Frontal cortex (tissue), 3 donors: ENCODE measurements at regions not wholly inside any gene's neighbourhood (a gene's known extent, or its start where the extent isn't known, plus 50 kb on each side); places are given as distances from the start of the nearest gene placed in this dataset.
"Not testable (repeated sequence)": the region's sequence is repeated elsewhere in the genome, so short reads cannot be mapped to it uniquely, and the experiment has no call there.

Experiments
- DNase-seq, 2 donors: peaks; one replicate each; pipeline ENCODE4 v3.0.0; 2012; ENCODE audit warnings: low spot score in 2 of 2
- FAIRE-seq: peaks from 2 replicates; lab custom pipeline; 2012; peaks lifted over from hg19 to GRCh38; lab: Jason Lieb, UNC
- donor health status: control.
- donor health status: control.
- donor health status: control.

GRCh38 chr4:132596186-132596585 is 552.9 kb upstream of the PCDH10 start:
- DNase-seq = no peak
- FAIRE-seq = no peak

DNA sequence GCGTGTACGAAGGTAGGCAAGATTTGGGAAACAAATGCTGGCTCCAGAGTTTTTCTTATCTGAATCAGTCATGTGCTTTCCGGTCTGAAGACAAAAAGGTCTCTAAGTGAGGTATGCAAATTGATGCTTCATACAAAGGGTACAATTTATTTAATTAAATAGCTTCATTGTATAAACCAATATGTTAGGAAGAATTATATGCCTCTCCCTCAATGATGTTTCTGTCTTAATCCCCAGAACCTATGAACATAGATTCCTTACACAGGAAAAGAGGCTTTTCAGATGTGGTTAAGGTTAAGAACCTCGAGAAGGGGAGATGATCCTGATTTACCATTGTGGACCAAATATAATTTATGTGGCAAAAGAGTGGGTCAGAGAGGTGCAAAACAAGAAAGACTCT is 543.5 kb upstream of the PCDH10 start:
- FAIRE-seq (no peak), DNase-seq (no peak)

DNA sequence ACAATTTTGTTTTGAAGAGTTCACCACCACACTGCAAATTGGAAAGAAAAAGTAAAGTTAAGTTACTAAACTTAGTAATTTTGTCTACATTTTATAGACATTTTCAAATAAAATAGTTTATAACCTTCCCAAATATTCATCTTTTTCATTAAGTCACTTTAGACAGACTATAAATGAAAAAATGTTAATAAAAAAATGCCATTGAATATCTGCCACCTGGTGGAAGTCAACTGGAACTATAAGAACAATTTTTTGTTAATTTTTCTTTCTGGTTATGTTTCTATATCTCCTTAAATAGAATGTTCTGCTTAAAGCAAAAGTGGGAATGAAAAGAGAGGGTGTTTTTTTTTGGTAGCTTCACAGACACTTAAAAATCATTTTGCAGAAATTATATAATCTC is 534.4 kb upstream of the PCDH10 start:
- peak; percentile 69 for FAIRE-seq
- no peak for DNase-seq

DNA sequence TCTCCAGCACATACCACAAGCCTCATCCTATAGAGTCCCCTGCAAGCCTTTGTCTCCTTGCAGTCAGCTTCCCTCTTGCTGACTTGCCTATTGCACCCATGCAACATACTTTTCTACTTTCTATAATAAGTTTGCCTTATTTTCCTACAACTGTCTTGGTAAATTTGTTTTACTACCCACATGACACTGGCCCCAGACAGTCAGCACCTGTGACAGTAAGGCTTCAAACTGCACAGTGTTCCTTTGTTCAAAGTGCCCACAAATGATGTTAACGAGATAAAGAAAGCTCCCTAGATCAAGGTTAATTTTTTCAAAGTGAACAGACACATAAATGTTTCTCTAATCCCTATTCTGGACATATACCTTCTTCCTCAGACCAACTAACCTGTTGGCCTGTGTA is 529.1 kb upstream of the PCDH10 start:
- DNase-seq (no peak), FAIRE-seq (no peak)

GRCh38 chr4:132642016-132642817 is 506.9 kb upstream of the PCDH10 start:
- peak; percentile 69 for FAIRE-seq
- DNase-seq = peak; percentile 9 to 19

- no peak for DNase-seq
- FAIRE-seq = no peak
Measured at GRCh38 chr4:132646186-132646585, 502.9 kb upstream of the PCDH10 start.

GRCh38 chr4:132651196-132651595 is 497.9 kb upstream of the PCDH10 start:
- FAIRE-seq (no peak), DNase-seq (no peak)

DNA sequence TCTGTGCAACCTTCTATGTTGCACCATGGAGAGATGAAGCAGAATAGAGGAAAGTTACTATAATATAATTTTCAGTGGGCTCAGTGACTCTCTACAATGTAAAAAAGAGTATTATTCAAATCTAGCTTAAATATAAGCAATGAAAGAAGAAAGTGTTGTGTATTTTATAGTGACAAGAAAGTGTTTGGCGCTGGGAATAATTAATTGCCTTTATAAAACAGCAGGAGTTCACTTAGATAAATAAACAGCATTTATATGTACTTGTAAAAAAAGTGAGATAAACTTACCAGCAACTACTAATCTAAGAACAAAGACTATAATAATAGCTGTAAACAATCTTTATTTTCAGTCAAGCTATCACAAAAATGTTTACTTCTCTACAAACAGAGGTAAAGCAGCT is 488.9 kb upstream of the PCDH10 start:
- FAIRE-seq (no peak), DNase-seq (no peak)

DNA sequence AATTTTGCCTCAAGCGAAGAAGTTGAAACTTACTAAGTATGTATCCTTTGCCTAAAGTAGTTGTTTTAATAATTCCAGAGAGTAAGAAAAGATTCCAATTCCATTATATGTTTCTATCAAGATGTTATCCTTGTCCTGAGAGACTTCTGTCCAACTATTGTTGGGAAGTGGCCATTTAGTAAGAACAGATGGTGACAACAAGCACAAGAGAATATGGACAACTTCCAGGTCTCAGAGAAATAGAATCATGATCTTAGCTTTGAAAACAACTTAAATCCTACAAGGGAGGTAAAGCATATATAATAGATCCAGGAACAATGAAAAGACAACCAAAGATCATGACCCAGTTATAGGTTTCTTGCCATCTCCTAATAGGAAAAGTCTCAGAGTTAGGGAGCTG is 486.6 kb upstream of the PCDH10 start:
- DNase-seq (no peak), FAIRE-seq (no peak)

- DNase-seq = no peak
- FAIRE-seq = no peak
Measured at GRCh38 chr4:132669786-132670185, 479.3 kb upstream of the PCDH10 start.

DNA sequence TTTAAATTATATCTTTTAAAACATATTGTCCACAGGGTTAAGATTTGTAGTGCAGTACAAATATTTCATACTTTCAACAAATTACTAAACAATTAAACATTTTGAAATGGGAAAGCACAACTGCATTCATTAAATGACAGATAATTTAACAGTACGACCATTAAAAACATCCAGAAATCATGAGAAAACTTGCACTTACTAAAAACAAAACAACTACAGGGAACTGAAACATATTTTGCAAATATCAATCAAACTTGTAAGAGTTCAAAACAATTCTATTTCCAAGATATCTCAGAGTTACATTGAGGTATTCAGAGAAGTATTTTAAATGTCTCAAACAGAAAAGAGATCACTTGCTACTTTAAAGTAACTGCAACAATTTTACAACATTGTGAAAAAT is 478.5 kb upstream of the PCDH10 start:
- DNase-seq (no peak), FAIRE-seq (no peak)

DNA sequence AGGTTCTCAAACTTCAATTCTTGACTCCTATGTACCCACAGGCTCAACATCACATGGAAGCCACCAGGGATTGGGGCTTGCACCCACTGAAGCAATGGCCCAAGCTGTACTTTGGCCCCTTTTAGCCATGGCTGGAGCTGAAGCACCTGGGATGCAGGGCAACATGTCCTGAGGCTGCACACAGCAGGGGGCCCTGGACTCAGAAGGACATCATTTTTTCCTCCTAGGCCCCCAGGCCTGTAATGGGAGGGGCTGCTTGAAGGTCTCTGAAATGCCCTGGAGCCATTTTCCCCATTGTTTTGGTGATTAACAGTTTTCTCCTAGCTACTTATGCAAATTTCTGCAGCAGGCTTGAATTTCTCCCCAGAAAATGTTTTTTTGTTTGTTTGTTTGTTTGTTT is 465.1 kb upstream of the PCDH10 start:
- FAIRE-seq = no peak
- DNase-seq = no peak

DNA sequence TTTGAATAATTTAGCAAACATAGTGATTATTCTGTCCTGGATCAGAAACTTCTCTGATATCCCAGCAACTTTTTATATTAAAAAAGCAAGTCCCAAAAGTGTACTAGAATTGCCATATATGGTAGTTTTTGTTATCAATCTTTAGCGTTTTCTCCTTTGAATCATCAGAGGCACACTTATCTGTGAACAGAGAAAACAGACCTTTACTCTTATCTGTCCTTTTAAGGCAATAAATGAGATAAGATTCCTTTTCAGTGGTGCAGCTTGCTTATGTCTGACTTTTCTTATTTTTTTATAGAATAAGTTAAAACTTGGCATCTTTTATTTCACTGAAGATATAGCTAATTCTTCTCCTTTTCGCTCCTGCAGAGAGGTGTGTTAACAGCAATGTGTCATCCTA is 458.1 kb upstream of the PCDH10 start:
- no peak for DNase-seq

DNA sequence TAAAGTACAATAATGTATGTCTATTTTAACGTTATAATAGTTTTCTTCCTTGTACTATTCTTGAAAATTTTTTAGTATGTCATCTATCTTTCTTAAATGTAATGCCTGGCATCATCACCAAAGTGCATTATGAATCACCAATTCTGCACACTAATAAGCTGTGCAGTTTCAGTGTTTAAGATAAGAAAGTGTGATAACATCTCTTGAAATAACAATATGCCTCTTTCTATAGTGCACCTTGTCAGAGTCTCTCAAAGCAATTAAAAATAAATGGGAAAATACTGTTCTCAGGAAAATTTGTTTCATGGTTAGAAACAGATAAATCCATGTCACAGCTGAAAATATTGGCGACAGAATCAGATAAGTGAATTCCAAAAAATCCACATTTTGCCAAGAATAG is 457.4 kb upstream of the PCDH10 start:
- DNase-seq (no peak), FAIRE-seq (no peak)

More for the DNA sequence above, 458.1 kb upstream of the PCDH10 start:
- FAIRE-seq = no peak

DNA sequence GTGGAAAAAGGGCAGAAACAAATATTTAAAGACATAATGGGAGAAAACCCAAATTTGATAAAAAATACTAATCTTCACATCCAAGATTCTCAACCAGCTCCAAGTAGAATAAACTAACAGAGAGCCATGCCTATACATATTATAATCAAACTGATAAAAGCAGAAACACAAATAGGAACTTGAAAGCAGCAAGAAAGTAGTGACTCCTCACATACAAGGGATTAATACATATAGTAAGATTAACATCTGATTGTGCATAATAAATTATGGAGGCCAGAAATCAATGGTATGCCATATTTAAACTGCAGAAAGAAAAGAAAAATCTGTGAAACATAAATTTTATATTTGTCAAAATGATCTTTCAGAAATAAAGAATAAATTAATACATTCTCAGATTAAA is 454.3 kb upstream of the PCDH10 start:
- FAIRE-seq (no peak), DNase-seq (no peak)

DNA sequence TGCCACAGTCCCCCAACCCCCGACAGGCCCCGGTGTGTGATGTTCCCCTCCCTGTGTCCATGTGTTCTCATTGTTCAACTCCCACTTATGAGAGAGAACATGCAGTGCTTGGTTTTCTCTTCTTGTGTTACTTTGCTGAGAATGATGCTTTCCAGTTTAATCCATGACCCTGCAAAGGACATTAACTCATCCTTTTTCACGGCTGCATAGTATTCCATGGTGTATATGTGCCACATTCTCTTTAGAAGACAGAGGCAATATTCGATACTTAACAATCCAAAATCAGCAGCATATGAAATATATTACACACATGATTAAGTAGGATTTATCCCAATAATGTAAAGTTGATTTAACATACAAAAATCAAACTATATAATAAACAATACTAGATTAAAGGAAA is 451.6 kb upstream of the PCDH10 start:
- DNase-seq, FAIRE-seq: not testable (repeated sequence)

- FAIRE-seq (no peak), DNase-seq (no peak)
Measured at GRCh38 chr4:132707955-132708354, 441.1 kb upstream of the PCDH10 start.

DNA sequence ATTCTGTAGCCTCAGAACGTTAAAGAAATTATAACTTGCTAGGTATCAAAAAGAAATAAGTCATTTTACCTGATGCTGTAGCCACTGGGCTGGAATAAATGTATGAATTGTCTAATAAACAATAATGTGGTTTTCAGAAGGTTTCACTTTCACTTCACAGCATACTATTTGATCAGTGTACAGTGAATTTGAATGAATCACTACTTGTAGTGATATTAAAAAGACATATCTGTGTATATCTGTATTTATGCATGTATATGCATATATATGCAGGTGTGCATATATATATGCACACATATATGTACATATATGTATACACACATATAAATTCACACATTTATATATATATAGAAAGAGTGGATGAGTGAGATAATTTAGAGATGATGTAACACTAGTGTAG is 440.0 kb upstream of the PCDH10 start:
- FAIRE-seq = no peak
- no peak for DNase-seq

DNA sequence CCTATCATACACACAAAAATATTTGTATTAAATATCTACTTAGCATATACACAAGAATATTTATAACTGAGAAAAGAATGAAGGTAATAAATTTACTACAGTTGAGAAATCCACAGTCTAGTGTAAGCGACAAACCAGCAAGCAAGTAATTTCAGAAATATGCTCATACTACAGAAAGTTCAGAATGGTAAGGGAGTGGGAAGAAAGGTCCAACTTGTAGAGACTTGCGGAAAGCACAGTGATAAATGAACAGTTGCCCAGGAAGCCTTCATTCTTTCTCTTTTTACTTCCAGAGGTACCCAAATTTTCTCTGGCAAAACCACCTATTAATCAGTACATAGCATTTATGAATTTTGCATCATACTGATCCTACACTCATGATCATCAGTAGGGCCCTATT is 438.1 kb upstream of the PCDH10 start:
- no peak for FAIRE-seq

DNA sequence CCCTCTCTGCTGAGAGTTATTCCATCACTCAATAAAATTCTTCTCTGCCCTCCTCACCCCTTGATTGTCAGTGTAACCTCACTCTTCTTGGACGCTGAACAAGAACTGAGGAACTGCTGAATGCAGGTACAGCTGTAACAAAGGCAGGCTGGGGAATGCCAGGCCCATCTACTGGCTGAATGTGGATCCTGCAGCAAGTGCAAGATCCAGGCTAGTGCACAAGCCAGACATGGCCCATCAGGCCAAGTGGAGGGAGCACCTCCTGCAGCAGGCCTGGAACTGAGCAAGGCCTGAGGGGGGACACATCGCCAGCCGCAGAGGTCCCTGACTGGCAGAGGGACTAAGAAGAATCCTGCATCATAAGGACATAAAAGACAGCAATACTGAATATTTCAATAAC is 411.8 kb upstream of the PCDH10 start:
- no peak for FAIRE-seq
- DNase-seq = no peak

More for the DNA sequence above, 438.1 kb upstream of the PCDH10 start:
- no peak for DNase-seq

GRCh38 chr4:132759199-132759780 is 389.8 kb upstream of the PCDH10 start:
- FAIRE-seq = no peak
- no peak for DNase-seq

GRCh38 chr4:132763465-132763864 is 385.6 kb upstream of the PCDH10 start:
- DNase-seq = no peak
- no peak for FAIRE-seq
